ENCODE measurements at regions not wholly inside any gene's neighbourhood (a gene's known extent, or its start where the extent isn't known, plus 50 kb on each side); places are given as distances from the start of the nearest gene placed in this dataset.

DNA sequence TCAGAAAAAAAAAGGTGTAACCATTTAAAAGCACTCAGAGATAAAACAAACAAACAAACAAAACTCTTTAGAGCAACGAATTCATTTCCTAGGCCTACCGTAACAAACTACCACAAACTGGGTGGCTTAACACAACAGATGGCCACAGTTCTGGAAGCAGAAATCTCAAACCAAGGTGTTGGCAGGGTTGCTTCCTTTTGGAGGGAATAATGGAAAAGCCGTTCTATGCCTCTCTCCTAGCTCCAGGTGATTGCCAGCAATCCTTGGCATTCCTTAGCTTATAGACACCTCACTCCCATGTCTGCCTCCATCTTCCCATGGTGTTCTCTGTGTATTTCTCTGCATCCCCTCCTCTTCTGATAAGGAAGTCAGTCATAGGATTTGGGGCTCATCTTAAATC, 200.4 kb downstream of the RAB38 start:
- Histone ChIP-seq H3K27me3 (no peaks in the 10 kb centered on the region), H3K27ac (no peak overlapping the region), H3K9ac (no peak overlapping the region), H3K4me3 (no peak overlapping the region), H3F3A (ENCODE audit: low read depth) (peaks cover 15% of the 10 kb centered on the region), H3K36me3 (no peaks in the 10 kb centered on the region), H4K20me1 (ENCODE audit: low read depth) (no peaks in the 10 kb centered on the region), H3K4me2 (no peak overlapping the region), H3K9me3 (ENCODE audit: low read depth) (no peaks in the 10 kb centered on the region), H2AFZ (replicated peaks) (no peak overlapping the region), H3K79me2 (ENCODE audit: low read depth) (no peaks in the 10 kb centered on the region), H3K4me1 (peaks cover 9% of the 10 kb centered on the region)
- Mint-ChIP-seq H3K4me1 (peaks cover 7% of the 10 kb centered on the region), H3K27ac (no peak overlapping the region), H3K27me3 (ENCODE audit: insufficient read depth, low read depth) (no peaks in the 10 kb centered on the region), H3K4me3 (no peak overlapping the region), H3K36me3 (no peaks in the 10 kb centered on the region), H3K9me3 (no peaks in the 10 kb centered on the region)
- TF ChIP-seq EZH2phosphoT487 (IDR thresholded peaks at IDR 0.05) = no peak
- no peak for TF ChIP-seq EZH2 (IDR thresholded peaks at IDR 0.05)
- no peak for TF ChIP-seq CTCF (IDR thresholded peaks at IDR 0.05)
- DNase-seq (ENCODE audit: low spot score) = no peak

DNA sequence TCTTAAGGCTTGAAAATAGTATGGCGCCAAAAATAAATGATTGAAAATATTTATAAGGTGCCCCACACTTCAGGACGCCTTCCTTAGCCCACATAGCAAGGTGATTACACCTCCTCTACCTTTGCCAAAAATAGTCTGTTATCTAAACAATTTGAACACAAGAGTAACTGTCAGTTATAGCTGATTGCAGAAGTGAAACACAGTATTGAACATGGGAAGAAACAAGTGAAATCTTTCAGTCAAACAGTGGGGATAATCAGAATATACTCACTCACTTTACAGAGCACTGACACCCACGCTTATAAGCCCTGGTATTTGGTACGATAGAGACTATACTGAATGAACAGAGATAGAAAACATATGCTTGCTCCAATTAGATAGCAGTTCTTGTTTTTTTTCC, 203.1 kb downstream of the RAB38 start:
- H3K4me2 ChIP-seq = no peak overlapping the region
- no peak for DNase-seq (ENCODE audit: low spot score)
- H3K79me2 ChIP-seq (ENCODE audit: low read depth) = no peaks in the 10 kb centered on the region
- H3K27me3 Mint-ChIP-seq (ENCODE audit: insufficient read depth, low read depth) = no peaks in the 10 kb centered on the region
- peaks cover 19% of the 10 kb centered on the region for H3K4me1 ChIP-seq
- no peak overlapping the region for H3K27ac Mint-ChIP-seq
- H3K9me3 ChIP-seq (ENCODE audit: low read depth) = no peaks in the 10 kb centered on the region
- TF ChIP-seq CTCF (IDR thresholded peaks at IDR 0.05) (no peak), EZH2 (IDR thresholded peaks at IDR 0.05) (no peak), EZH2phosphoT487 (IDR thresholded peaks at IDR 0.05) (no peak)
- peaks cover 11% of the 10 kb centered on the region for H3F3A ChIP-seq (ENCODE audit: low read depth)
- no peaks in the 10 kb centered on the region for H3K9me3 Mint-ChIP-seq
- H3K4me3 ChIP-seq = no peak overlapping the region
- H3K4me3 Mint-ChIP-seq = no peak overlapping the region
- H3K27ac ChIP-seq = no peak overlapping the region
- no peaks in the 10 kb centered on the region for H3K36me3 Mint-ChIP-seq
- no peaks in the 10 kb centered on the region for H3K27me3 ChIP-seq
- no peak overlapping the region for H2AFZ ChIP-seq (replicated peaks)
- H3K4me1 Mint-ChIP-seq = peaks cover 7% of the 10 kb centered on the region
- no peak overlapping the region for H3K9ac ChIP-seq
- no peaks in the 10 kb centered on the region for H4K20me1 ChIP-seq (ENCODE audit: low read depth)
- H3K36me3 ChIP-seq = no peaks in the 10 kb centered on the region

GRCh38 chr11:87971354-87971753, 203.9 kb downstream of the RAB38 start:
- Histone ChIP-seq H3F3A (ENCODE audit: low read depth) (peaks cover 9% of the 10 kb centered on the region), H3K9me3 (ENCODE audit: low read depth) (no peaks in the 10 kb centered on the region), H3K9ac (no peak overlapping the region), H3K4me2 (no peak overlapping the region), H3K4me1 (peaks cover 26% of the 10 kb centered on the region), H4K20me1 (ENCODE audit: low read depth) (no peaks in the 10 kb centered on the region), H3K79me2 (ENCODE audit: low read depth) (no peaks in the 10 kb centered on the region), H3K36me3 (no peaks in the 10 kb centered on the region), H3K27ac (no peak overlapping the region), H2AFZ (replicated peaks) (peak overlapping the region; percentile 70), H3K27me3 (no peaks in the 10 kb centered on the region), H3K4me3 (no peak overlapping the region)
- TF ChIP-seq EZH2 (IDR thresholded peaks at IDR 0.05) = no peak
- TF ChIP-seq CTCF (IDR thresholded peaks at IDR 0.05) = no peak
- no peak for TF ChIP-seq EZH2phosphoT487 (IDR thresholded peaks at IDR 0.05)
- H3K4me1 Mint-ChIP-seq = peaks cover 13% of the 10 kb centered on the region
- H3K27me3 Mint-ChIP-seq (ENCODE audit: insufficient read depth, low read depth) = no peaks in the 10 kb centered on the region
- no peak overlapping the region for H3K27ac Mint-ChIP-seq
- H3K9me3 Mint-ChIP-seq = no peaks in the 10 kb centered on the region
- DNase-seq (ENCODE audit: low spot score) = no peak
- H3K4me3 Mint-ChIP-seq = no peak overlapping the region
- no peaks in the 10 kb centered on the region for H3K36me3 Mint-ChIP-seq
